ENCODE measurements at regions not wholly inside any gene's neighbourhood (a gene's known extent, or its start where the extent isn't known, plus 50 kb on each side); places are given as distances from the start of the nearest gene placed in this dataset.

- Histone ChIP-seq H3K4me3 (no peak overlapping the region), H3K36me3 (no peaks in the 10 kb centered on the region), H3K4me1 (no peaks in the 10 kb centered on the region), H3K9me3 (peaks cover 0 to 9% (median 0%) of the 10 kb centered on the region in 4 donors), H3K27ac (replicated peaks in 1 of 4) (no peak overlapping the region), H3K27me3 (no peaks in the 10 kb centered on the region)
- DNase-seq (ENCODE audit: extremely low spot score) = no peak
- intact Hi-C loops (cut with DNase I) = no loop called here
- no peak for TF ChIP-seq CTCF (IDR thresholded peaks at IDR 0.05)
- no peak for TF ChIP-seq POLR2AphosphoS5 (IDR thresholded peaks at IDR 0.05)
- TF ChIP-seq POLR2A (IDR thresholded peaks at IDR 0.05; ENCODE audit: low read depth) = no peak
- TF ChIP-seq EP300 (IDR thresholded peaks at IDR 0.05) = no peak
- 46% methylated on average over 8 of the region's 8 CpGs for WGBS
Measured at GRCh38 chr5:82991678-82992323, 85.4 kb downstream of the TMEM167A start.

DNA sequence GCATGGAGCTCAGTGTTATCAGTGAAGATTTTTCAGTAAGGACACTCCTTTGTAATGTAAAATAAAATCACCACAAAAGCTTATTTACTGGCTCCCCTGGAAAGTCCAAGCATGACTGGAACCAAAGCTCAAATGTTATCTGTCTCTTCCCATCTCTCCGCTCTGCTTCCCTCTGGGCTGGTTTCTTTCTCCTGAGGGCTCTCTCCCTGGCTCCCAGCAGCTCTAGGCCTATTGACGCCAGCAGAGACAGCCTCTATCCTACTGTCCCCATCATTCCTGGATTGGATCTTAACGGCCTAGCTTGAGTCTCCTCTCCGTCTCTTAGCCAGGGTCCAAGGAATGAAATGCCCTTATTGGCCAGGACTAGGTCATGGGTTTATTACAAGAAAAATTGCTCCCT lies 86.1 kb downstream of the TMEM167A start:
- Histone ChIP-seq H3K36me3 (no peaks in the 10 kb centered on the region), H3K4me1 (no peaks in the 10 kb centered on the region), H3K4me3 (no peak overlapping the region), H3K27me3 (no peaks in the 10 kb centered on the region), H3K27ac (replicated peaks in 1 of 4) (no peak overlapping the region), H3K9me3 (peaks cover 0 to 9% (median 0%) of the 10 kb centered on the region in 4 donors)
- TF ChIP-seq EP300 (IDR thresholded peaks at IDR 0.05) (no peak), CTCF (IDR thresholded peaks at IDR 0.05) (no peak), POLR2AphosphoS5 (IDR thresholded peaks at IDR 0.05) (no peak), POLR2A (IDR thresholded peaks at IDR 0.05; ENCODE audit: low read depth) (no peak)
- intact Hi-C loops (cut with DNase I) = no loop called here
- 98% methylated on average over 4 of the region's 4 CpGs for WGBS
- no peak for DNase-seq (ENCODE audit: extremely low spot score)

GRCh38 chr5:82987188-82987587 lies 90.0 kb downstream of the TMEM167A start:
- H3K4me3 ChIP-seq = no peak overlapping the region
- no peak for DNase-seq (ENCODE audit: extremely low spot score)
- H3K27me3 ChIP-seq = no peaks in the 10 kb centered on the region
- H3K36me3 ChIP-seq = no peaks in the 10 kb centered on the region
- peaks cover 0 to 9% (median 0%) of the 10 kb centered on the region in 4 donors for H3K9me3 ChIP-seq
- intact Hi-C loops (cut with DNase I) = no loop called here
- TF ChIP-seq POLR2A (IDR thresholded peaks at IDR 0.05; ENCODE audit: low read depth) (no peak), POLR2AphosphoS5 (IDR thresholded peaks at IDR 0.05) (no peak), EP300 (IDR thresholded peaks at IDR 0.05) (no peak)
- 88% methylated on average over 2 of the region's 2 CpGs for WGBS
- H3K4me1 ChIP-seq = no peaks in the 10 kb centered on the region
- H3K27ac ChIP-seq (replicated peaks in 1 of 4) = no peak overlapping the region

DNA sequence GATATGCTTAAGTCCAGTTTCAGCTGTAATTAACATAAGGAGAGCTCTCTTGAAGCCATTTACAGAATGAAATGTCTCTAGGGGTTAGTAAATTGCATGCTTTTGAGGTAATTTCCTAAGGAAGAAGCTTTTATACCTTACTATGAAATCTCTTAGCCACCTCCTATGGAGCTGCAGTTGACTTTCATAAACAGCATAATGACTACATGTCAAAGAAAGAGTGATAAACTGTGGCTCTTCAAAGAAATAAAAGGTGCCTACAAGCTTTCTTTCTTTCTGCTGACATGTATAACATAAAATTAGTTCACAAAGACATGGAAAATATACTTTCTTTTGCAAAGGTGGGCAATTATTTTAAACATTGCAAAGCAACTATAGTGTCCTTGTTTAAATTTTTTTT lies 90.8 kb downstream of the TMEM167A start:
- no peak for DNase-seq (ENCODE audit: extremely low spot score)
- H3K36me3 ChIP-seq = no peaks in the 10 kb centered on the region
- no peak overlapping the region for H3K4me3 ChIP-seq
- H3K27me3 ChIP-seq = no peaks in the 10 kb centered on the region
- peaks cover 0 to 9% (median 0%) of the 10 kb centered on the region in 4 donors for H3K9me3 ChIP-seq
- no peaks in the 10 kb centered on the region for H3K4me1 ChIP-seq
- intact Hi-C loops (cut with DNase I) = no loop called here
- no peak overlapping the region for H3K27ac ChIP-seq (replicated peaks in 1 of 4)
- TF ChIP-seq POLR2A (IDR thresholded peaks at IDR 0.05; ENCODE audit: low read depth) = no peak
- TF ChIP-seq POLR2AphosphoS5 (IDR thresholded peaks at IDR 0.05) = no peak
- TF ChIP-seq CTCF (IDR thresholded peaks at IDR 0.05) = no peak
- no peak for TF ChIP-seq EP300 (IDR thresholded peaks at IDR 0.05)

GRCh38 chr5:82985763-82986162 lies 91.4 kb downstream of the TMEM167A start:
- no peak for DNase-seq (ENCODE audit: extremely low spot score)
- no peak overlapping the region for H3K4me3 ChIP-seq
- WGBS = 53% methylated on average over 2 of the region's 2 CpGs
- no peaks in the 10 kb centered on the region for H3K27me3 ChIP-seq
- intact Hi-C loops (cut with DNase I) = no loop called here
- H3K27ac ChIP-seq (replicated peaks in 1 of 4) = no peak overlapping the region
- TF ChIP-seq POLR2A (IDR thresholded peaks at IDR 0.05; ENCODE audit: low read depth) (no peak), POLR2AphosphoS5 (IDR thresholded peaks at IDR 0.05) (no peak), EP300 (IDR thresholded peaks at IDR 0.05) (no peak), CTCF (IDR thresholded peaks at IDR 0.05) (no peak)
- peaks cover 0 to 9% (median 0%) of the 10 kb centered on the region in 4 donors for H3K9me3 ChIP-seq
- H3K4me1 ChIP-seq = no peaks in the 10 kb centered on the region
- no peaks in the 10 kb centered on the region for H3K36me3 ChIP-seq
